ENCODE measurements at regions not wholly inside any gene's neighbourhood (a gene's known extent, or its start where the extent isn't known, plus 50 kb on each side); places are given as distances from the start of the nearest gene placed in this dataset.

GRCh38 chr6:157770946-157771345 is 52.1 kb upstream of the SNX9 start:
- Histone ChIP-seq H4K8ac (replicated peaks; ENCODE audit: insufficient read length, low read depth, low read length) (no peak overlapping the region), H3K4ac (ENCODE audit: low read depth, low read length) (no peak overlapping the region), H4K20me1 (ENCODE audit: control insufficient read depth, insufficient read depth, insufficient read length) (no peaks in the 10 kb centered on the region), H2BK120ac (ENCODE audit: low read depth, low read length, poor library complexity, severe bottlenecking) (no peak overlapping the region), H3K79me2 (ENCODE audit: insufficient read depth, low read length) (no peaks in the 10 kb centered on the region), H2BK20ac (ENCODE audit: low read depth, low read length, poor library complexity, severe bottlenecking) (no peak overlapping the region), H3K9me3 (ENCODE audit: control insufficient read depth, low read depth, low read length) (no peaks in the 10 kb centered on the region), H3T11ph (ENCODE audit: low read length) (no peak overlapping the region), H4K5ac (ENCODE audit: insufficient read length, low read depth, low read length) (no peak overlapping the region), H3K4me2 (ENCODE audit: insufficient read depth, insufficient read length, low read length) (no peak overlapping the region), H2BK5ac (ENCODE audit: insufficient read length, low read length) (no peak overlapping the region), H3K27me3 (ENCODE audit: insufficient read depth, low read length) (no peaks in the 10 kb centered on the region), H3K9ac (ENCODE audit: extremely low read depth, insufficient read length, low read length) (no peak overlapping the region), H3K27ac (ENCODE audit: insufficient read length, low read depth, low read length) (no peak overlapping the region), H3K23ac (ENCODE audit: insufficient read length, low read depth, low read length) (no peak overlapping the region), H4K91ac (ENCODE audit: insufficient read length, low read depth, low read length) (no peak overlapping the region), H2BK12ac (ENCODE audit: insufficient read length, low read depth, low read length) (no peak overlapping the region), H2AK5ac (ENCODE audit: insufficient read length, low read length) (no peak overlapping the region), H3K23me2 (ENCODE audit: insufficient read length, low read depth, low read length, poor library complexity, severe bottlenecking) (no peaks in the 10 kb centered on the region), H3K18ac (ENCODE audit: insufficient read length, low read depth, low read length) (no peak overlapping the region), H3K14ac (ENCODE audit: insufficient read depth, low read length) (no peak overlapping the region), H3K79me1 (ENCODE audit: insufficient read depth, low read depth, low read length, poor library complexity, severe bottlenecking) (no peaks in the 10 kb centered on the region), H2AFZ (ENCODE audit: low read length) (no peak overlapping the region), H2BK15ac (ENCODE audit: low read depth, low read length) (no peak overlapping the region), H3K56ac (ENCODE audit: insufficient read length, low read depth, low read length) (no peak overlapping the region), H3K4me1 (ENCODE audit: insufficient read depth, low read length) (peaks cover 6% of the 10 kb centered on the region; the same call in 1 of the 2 replicates)
- H3K27ac Mint-ChIP-seq = no peak overlapping the region
- peaks cover 14% of the 10 kb centered on the region for H3K27me3 Mint-ChIP-seq (ENCODE audit: low read depth)
- DNase-seq = no peak
- peaks cover 6 to 8% (median 7%) of the 10 kb centered on the region in 3 experiments; a peak in 5 of 7 replicates for H3K36me3 Mint-ChIP-seq (ENCODE audit: insufficient read depth in 1 of 3, low read depth in 3 of 3)
- no CpG with 5 or more reads among the region's 1 CpG for WGBS (ENCODE audit: extremely low coverage, insufficient read length, low lambda C conversion rate)
- peaks cover 29 to 40% of the 10 kb centered on the region in 2 experiments for H3K4me1 Mint-ChIP-seq
- TF ChIP-seq CTCF (conservative IDR thresholded peaks at IDR 0.05) = no peak
- H3K9me3 Mint-ChIP-seq = peaks cover 10 to 13% of the 10 kb centered on the region in 2 experiments
- no peak overlapping the region for H3K4me3 Mint-ChIP-seq
